NOMO-1 (cell line): ENCODE measurements at regions not wholly inside any gene's neighbourhood (a gene's known extent, or its start where the extent isn't known, plus 50 kb on each side); places are given as distances from the start of the nearest gene placed in this dataset.
"Not testable (repeated sequence)": the region's sequence is repeated elsewhere in the genome, so short reads cannot be mapped to it uniquely, and the experiment has no call there.

Experiments
- DNase-seq, 2 experiments: peaks; one replicate each; lab custom pipeline; 2025; ENCODE audit not compliant: unreplicated experiment in 2 of 2; lab: John Stamatoyannopoulos, UW

GRCh38 chr9:75454891-75455290 lies 366.6 kb downstream of the OSTF1 start:
- DNase-seq: no peak

GRCh38 chr9:75455444-75455921 lies 367.2 kb downstream of the OSTF1 start:
- DNase-seq: peak; percentile 19 to 60

GRCh38 chr9:75456698-75457097 lies 368.4 kb downstream of the OSTF1 start:
- DNase-seq: no peak

- no peak for DNase-seq
Observed at GRCh38 chr9:75457474-75458011, 369.2 kb downstream of the OSTF1 start.

- DNase-seq: not testable (repeated sequence)
Observed at GRCh38 chr9:75459311-75459710, 371.0 kb downstream of the OSTF1 start.

GRCh38 chr9:75461183-75461582 lies 372.9 kb downstream of the OSTF1 start:
- no peak for DNase-seq

- DNase-seq: no peak
Observed at GRCh38 chr9:75462866-75463265, 374.6 kb downstream of the OSTF1 start.

GRCh38 chr9:75463871-75464270 lies 375.6 kb downstream of the OSTF1 start:
- no peak for DNase-seq

GRCh38 chr9:75464726-75465125 lies 376.4 kb downstream of the OSTF1 start:
- DNase-seq: no peak

GRCh38 chr9:75467142-75467541 lies 378.8 kb downstream of the OSTF1 start:
- DNase-seq: no peak

GRCh38 chr9:75471549-75472114 lies 383.3 kb downstream of the OSTF1 start:
- DNase-seq: peak in 1 of 2 experiments; percentile 22

- DNase-seq: no peak
Observed at GRCh38 chr9:75482566-75482965, 394.3 kb downstream of the OSTF1 start.

GRCh38 chr9:75483636-75484035 lies 395.3 kb downstream of the OSTF1 start:
- no peak for DNase-seq

- no peak for DNase-seq
Observed at GRCh38 chr9:75487856-75488718, 399.8 kb downstream of the OSTF1 start.

- no peak for DNase-seq
Observed at GRCh38 chr9:75488719-75489110, 400.4 kb downstream of the OSTF1 start.

- DNase-seq: no peak
Observed at GRCh38 chr9:75490326-75490725, 400.1 kb upstream of the PCSK5 start.

- DNase-seq: peak; percentile 1 to 2
Observed at GRCh38 chr9:75491533-75491932, 398.9 kb upstream of the PCSK5 start.

- DNase-seq: peak in 1 of 2 experiments; percentile 18
Observed at GRCh38 chr9:75499812-75500211, 390.7 kb upstream of the PCSK5 start.

- peak; percentile 2 to 60 for DNase-seq
Observed at GRCh38 chr9:75500479-75500878, 390.0 kb upstream of the PCSK5 start.

GRCh38 chr9:75500940-75501339 lies 389.5 kb upstream of the PCSK5 start:
- not testable (repeated sequence) for DNase-seq

GRCh38 chr9:75504721-75505120 lies 385.8 kb upstream of the PCSK5 start:
- DNase-seq: peak in 1 of 2 experiments; percentile 2

- DNase-seq: peak; percentile 28 to 63
Observed at GRCh38 chr9:75505654-75506053, 384.8 kb upstream of the PCSK5 start.
